ENCODE measurements at regions not wholly inside any gene's neighbourhood (a gene's known extent, or its start where the extent isn't known, plus 50 kb on each side); places are given as distances from the start of the nearest gene placed in this dataset.

DNA sequence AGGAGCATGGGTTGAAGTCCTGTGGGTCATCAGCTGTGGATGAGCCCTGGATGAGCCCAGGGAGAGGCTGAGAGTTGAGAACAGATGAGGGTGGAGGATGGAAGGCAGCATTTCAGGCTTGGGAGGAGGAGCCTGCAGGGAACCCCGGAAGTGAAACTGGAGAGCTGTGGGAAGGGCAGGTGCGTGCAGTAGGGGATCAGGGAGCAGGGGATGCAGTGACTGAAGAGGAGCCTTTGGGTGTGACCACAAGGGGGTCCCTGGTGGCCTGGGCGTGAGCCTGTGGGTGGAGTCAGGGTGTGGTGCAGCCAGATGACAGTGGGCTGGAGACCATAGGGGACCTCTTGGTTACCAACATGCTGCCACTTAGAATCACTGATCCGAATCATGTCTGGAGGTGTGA, 115.5 kb downstream of the PAPOLA start:
- peaks cover 7 to 14% of the 10 kb centered on the region in 2 donors for H3K27me3 ChIP-seq (ENCODE audit: control insufficient read depth in 1 of 2, insufficient read depth in 2 of 2, low read length in 2 of 2)
- no peaks in the 10 kb centered on the region for H3K9me3 ChIP-seq (ENCODE audit: control insufficient read depth in 2 of 2, low read length in 2 of 2)
- no peak overlapping the region for H3K27ac ChIP-seq (ENCODE audit: low read length)
- H3K4me1 ChIP-seq (ENCODE audit: control insufficient read depth, insufficient read depth, low read length) = no peaks in the 10 kb centered on the region
- no peaks in the 10 kb centered on the region for H3K36me3 ChIP-seq (ENCODE audit: control insufficient read depth in 2 of 2, insufficient read depth in 2 of 2, low read length in 2 of 2)
- no peak overlapping the region for H3K4me3 ChIP-seq (ENCODE audit: low read length in 2 of 2)
- no peak overlapping the region for H3K9ac ChIP-seq (ENCODE audit: low read length in 2 of 2)

- Histone ChIP-seq H3K36me3 (ENCODE audit: control insufficient read depth in 2 of 2, insufficient read depth in 2 of 2, low read length in 2 of 2) (no peaks in the 10 kb centered on the region), H3K9me3 (ENCODE audit: control insufficient read depth in 2 of 2, low read length in 2 of 2) (no peaks in the 10 kb centered on the region), H3K27me3 (ENCODE audit: control insufficient read depth in 1 of 2, insufficient read depth in 2 of 2, low read length in 2 of 2) (peaks cover 2 to 14% of the 10 kb centered on the region in 2 donors), H3K9ac (ENCODE audit: low read length in 2 of 2) (no peak overlapping the region), H3K4me1 (ENCODE audit: control insufficient read depth, insufficient read depth, low read length) (no peaks in the 10 kb centered on the region), H3K27ac (ENCODE audit: low read length) (no peak overlapping the region), H3K4me3 (ENCODE audit: low read length in 2 of 2) (no peak overlapping the region)
Measured at GRCh38 chr14:96622926-96623325, 120.7 kb downstream of the PAPOLA start.

GRCh38 chr14:96623676-96624484, 121.7 kb downstream of the PAPOLA start:
- no peak overlapping the region for H3K9ac ChIP-seq (ENCODE audit: low read length in 2 of 2)
- H3K4me3 ChIP-seq (ENCODE audit: low read length in 2 of 2) = no peak overlapping the region
- H3K9me3 ChIP-seq (ENCODE audit: control insufficient read depth in 2 of 2, low read length in 2 of 2) = peaks cover 0 to 4% of the 10 kb centered on the region in 2 donors
- H3K27me3 ChIP-seq (ENCODE audit: control insufficient read depth in 1 of 2, insufficient read depth in 2 of 2, low read length in 2 of 2) = peaks cover 2 to 12% of the 10 kb centered on the region in 2 donors
- H3K27ac ChIP-seq (ENCODE audit: low read length) = no peak overlapping the region
- no peaks in the 10 kb centered on the region for H3K4me1 ChIP-seq (ENCODE audit: control insufficient read depth, insufficient read depth, low read length)
- no peaks in the 10 kb centered on the region for H3K36me3 ChIP-seq (ENCODE audit: control insufficient read depth in 2 of 2, insufficient read depth in 2 of 2, low read length in 2 of 2)

DNA sequence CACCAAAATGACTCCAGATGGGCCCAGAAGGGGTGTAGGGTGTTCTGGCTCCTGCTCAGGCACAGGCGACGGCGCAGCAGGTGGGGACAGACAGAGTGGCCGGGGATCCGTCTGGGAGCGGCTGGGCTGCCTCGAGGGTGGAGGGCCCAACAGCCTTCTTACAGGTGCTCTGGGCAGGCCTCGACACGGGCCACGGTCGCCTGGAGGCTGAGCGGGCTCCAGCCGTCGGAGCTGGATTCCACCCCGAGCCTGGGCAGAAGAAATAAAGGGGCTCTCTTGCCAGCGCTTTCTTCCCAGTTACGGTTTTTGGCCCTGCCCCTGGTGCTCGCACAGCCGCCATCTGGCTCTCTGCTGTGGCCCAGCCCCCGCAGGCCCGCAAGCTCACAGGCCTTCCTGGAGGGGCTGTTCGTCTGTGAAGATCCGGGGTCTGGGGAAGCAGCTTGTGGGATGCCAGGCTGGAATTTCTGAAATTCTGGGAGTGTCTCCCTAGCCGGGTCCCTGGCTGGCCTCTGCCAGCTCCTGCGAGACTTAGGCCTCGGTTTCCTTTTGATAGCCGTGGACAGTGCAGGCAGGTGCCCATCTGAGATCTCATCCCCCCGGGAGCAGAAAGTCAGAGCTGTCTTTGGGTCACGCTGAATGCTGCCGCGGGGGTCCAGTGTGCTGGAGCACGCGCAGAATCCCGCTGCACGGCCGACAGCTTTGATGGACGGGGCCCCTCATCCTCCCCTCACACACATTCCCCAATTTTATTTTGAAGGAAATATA, 122.7 kb downstream of the PAPOLA start:
- Histone ChIP-seq H3K27ac (ENCODE audit: low read length) (no peak overlapping the region), H3K9me3 (ENCODE audit: control insufficient read depth in 2 of 2, low read length in 2 of 2) (peaks cover 3 to 4% of the 10 kb centered on the region in 2 donors), H3K27me3 (ENCODE audit: control insufficient read depth in 1 of 2, insufficient read depth in 2 of 2, low read length in 2 of 2) (peaks cover 2 to 12% of the 10 kb centered on the region in 2 donors), H3K4me3 (ENCODE audit: low read length in 2 of 2) (no peak overlapping the region), H3K36me3 (ENCODE audit: control insufficient read depth in 2 of 2, insufficient read depth in 2 of 2, low read length in 2 of 2) (no peaks in the 10 kb centered on the region), H3K4me1 (ENCODE audit: control insufficient read depth, insufficient read depth, low read length) (no peaks in the 10 kb centered on the region), H3K9ac (ENCODE audit: low read length in 2 of 2) (no peak overlapping the region)

GRCh38 chr14:96625426-96625985, 123.3 kb downstream of the PAPOLA start:
- no peak overlapping the region for H3K27ac ChIP-seq (ENCODE audit: low read length)
- no peak overlapping the region for H3K9ac ChIP-seq (ENCODE audit: low read length in 2 of 2)
- H3K9me3 ChIP-seq (ENCODE audit: control insufficient read depth in 2 of 2, low read length in 2 of 2) = peaks cover 3 to 4% of the 10 kb centered on the region in 2 donors
- no peak overlapping the region for H3K4me3 ChIP-seq (ENCODE audit: low read length in 2 of 2)
- H3K4me1 ChIP-seq (ENCODE audit: control insufficient read depth, insufficient read depth, low read length) = no peaks in the 10 kb centered on the region
- H3K27me3 ChIP-seq (ENCODE audit: control insufficient read depth in 1 of 2, insufficient read depth in 2 of 2, low read length in 2 of 2) = peaks cover 2 to 12% of the 10 kb centered on the region in 2 donors
- no peaks in the 10 kb centered on the region for H3K36me3 ChIP-seq (ENCODE audit: control insufficient read depth in 2 of 2, insufficient read depth in 2 of 2, low read length in 2 of 2)

DNA sequence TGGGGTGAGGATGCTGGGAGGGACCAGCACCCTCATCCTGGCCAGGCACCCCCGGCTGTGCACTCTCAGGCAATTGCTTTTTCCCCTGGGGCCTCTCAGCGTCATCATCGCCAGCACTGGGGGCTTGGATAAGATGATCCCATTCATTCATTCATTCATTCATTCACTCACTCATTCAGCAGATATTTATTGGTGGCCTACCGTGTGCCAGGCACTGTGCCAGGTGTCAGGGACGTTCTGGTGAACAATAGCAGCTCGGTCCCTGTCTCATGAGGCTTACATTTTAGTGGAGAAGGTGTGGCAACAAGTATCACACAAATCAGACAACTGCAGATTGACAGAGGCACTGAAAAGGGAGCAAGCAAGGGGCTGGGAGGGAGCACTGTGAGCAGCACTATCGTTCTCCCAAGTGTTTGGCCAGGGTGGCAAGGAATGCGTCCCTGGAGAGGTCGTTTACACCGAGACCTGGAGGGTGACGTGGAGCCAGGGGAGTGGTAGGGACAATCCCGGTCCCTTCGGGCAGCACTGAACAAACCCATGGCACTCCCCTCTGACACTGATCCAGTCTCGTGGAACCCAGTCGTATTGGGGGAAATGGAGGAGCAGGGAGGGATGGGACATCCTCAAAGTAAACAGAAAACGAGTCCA, 124.1 kb downstream of the PAPOLA start:
- Histone ChIP-seq H3K36me3 (ENCODE audit: control insufficient read depth in 2 of 2, insufficient read depth in 2 of 2, low read length in 2 of 2) (no peaks in the 10 kb centered on the region), H3K9ac (ENCODE audit: low read length in 2 of 2) (no peak overlapping the region), H3K9me3 (ENCODE audit: control insufficient read depth in 2 of 2, low read length in 2 of 2) (peaks cover 3 to 4% of the 10 kb centered on the region in 2 donors), H3K27ac (ENCODE audit: low read length) (no peak overlapping the region), H3K4me1 (ENCODE audit: control insufficient read depth, insufficient read depth, low read length) (no peaks in the 10 kb centered on the region), H3K4me3 (ENCODE audit: low read length in 2 of 2) (no peak overlapping the region), H3K27me3 (ENCODE audit: control insufficient read depth in 1 of 2, insufficient read depth in 2 of 2, low read length in 2 of 2) (peaks cover 2 to 12% of the 10 kb centered on the region in 2 donors)

GRCh38 chr14:96626916-96627315, 124.7 kb downstream of the PAPOLA start:
- no peaks in the 10 kb centered on the region for H3K36me3 ChIP-seq (ENCODE audit: control insufficient read depth in 2 of 2, insufficient read depth in 2 of 2, low read length in 2 of 2)
- peaks cover 2 to 12% of the 10 kb centered on the region in 2 donors for H3K27me3 ChIP-seq (ENCODE audit: control insufficient read depth in 1 of 2, insufficient read depth in 2 of 2, low read length in 2 of 2)
- H3K4me3 ChIP-seq (ENCODE audit: low read length in 2 of 2) = no peak overlapping the region
- H3K9ac ChIP-seq (ENCODE audit: low read length in 2 of 2) = no peak overlapping the region
- H3K27ac ChIP-seq (ENCODE audit: low read length) = no peak overlapping the region
- no peaks in the 10 kb centered on the region for H3K4me1 ChIP-seq (ENCODE audit: control insufficient read depth, insufficient read depth, low read length)
- peaks cover 3 to 4% of the 10 kb centered on the region in 2 donors for H3K9me3 ChIP-seq (ENCODE audit: control insufficient read depth in 2 of 2, low read length in 2 of 2)

- H3K4me3 ChIP-seq (ENCODE audit: low read length in 2 of 2) = no peak overlapping the region
- H3K9me3 ChIP-seq (ENCODE audit: control insufficient read depth in 2 of 2, low read length in 2 of 2) = peaks cover 3 to 4% of the 10 kb centered on the region in 2 donors
- peaks cover 2 to 12% of the 10 kb centered on the region in 2 donors for H3K27me3 ChIP-seq (ENCODE audit: control insufficient read depth in 1 of 2, insufficient read depth in 2 of 2, low read length in 2 of 2)
- H3K27ac ChIP-seq (ENCODE audit: low read length) = no peak overlapping the region
- no peaks in the 10 kb centered on the region for H3K4me1 ChIP-seq (ENCODE audit: control insufficient read depth, insufficient read depth, low read length)
- H3K9ac ChIP-seq (ENCODE audit: low read length in 2 of 2) = no peak overlapping the region
- H3K36me3 ChIP-seq (ENCODE audit: control insufficient read depth in 2 of 2, insufficient read depth in 2 of 2, low read length in 2 of 2) = no peaks in the 10 kb centered on the region
Measured at GRCh38 chr14:96627386-96627785, 125.2 kb downstream of the PAPOLA start.

- Histone ChIP-seq H3K9me3 (ENCODE audit: control insufficient read depth in 2 of 2, low read length in 2 of 2) (peaks cover 3 to 4% of the 10 kb centered on the region in 2 donors), H3K27me3 (ENCODE audit: control insufficient read depth in 1 of 2, insufficient read depth in 2 of 2, low read length in 2 of 2) (peaks cover 2 to 12% of the 10 kb centered on the region in 2 donors), H3K4me3 (ENCODE audit: low read length in 2 of 2) (no peak overlapping the region), H3K27ac (ENCODE audit: low read length) (no peak overlapping the region), H3K9ac (ENCODE audit: low read length in 2 of 2) (no peak overlapping the region), H3K4me1 (ENCODE audit: control insufficient read depth, insufficient read depth, low read length) (no peaks in the 10 kb centered on the region), H3K36me3 (ENCODE audit: control insufficient read depth in 2 of 2, insufficient read depth in 2 of 2, low read length in 2 of 2) (no peaks in the 10 kb centered on the region)
Measured at GRCh38 chr14:96627811-96628775, 125.9 kb downstream of the PAPOLA start.

Data from stomach smooth muscle (tissue), 2 donors.